ENCODE measurements at regions not wholly inside any gene's neighbourhood (a gene's known extent, or its start where the extent isn't known, plus 50 kb on each side); places are given as distances from the start of the nearest gene placed in this dataset.

- DNase-seq (ENCODE audit: low spot score), result no peak
Observed at GRCh38 chr18:24734058-24734457, 273.6 kb downstream of the HRH4 start.

- DNase-seq (ENCODE audit: low spot score), result no peak
Observed at GRCh38 chr18:24735624-24736231, 275.3 kb downstream of the HRH4 start.

DNA sequence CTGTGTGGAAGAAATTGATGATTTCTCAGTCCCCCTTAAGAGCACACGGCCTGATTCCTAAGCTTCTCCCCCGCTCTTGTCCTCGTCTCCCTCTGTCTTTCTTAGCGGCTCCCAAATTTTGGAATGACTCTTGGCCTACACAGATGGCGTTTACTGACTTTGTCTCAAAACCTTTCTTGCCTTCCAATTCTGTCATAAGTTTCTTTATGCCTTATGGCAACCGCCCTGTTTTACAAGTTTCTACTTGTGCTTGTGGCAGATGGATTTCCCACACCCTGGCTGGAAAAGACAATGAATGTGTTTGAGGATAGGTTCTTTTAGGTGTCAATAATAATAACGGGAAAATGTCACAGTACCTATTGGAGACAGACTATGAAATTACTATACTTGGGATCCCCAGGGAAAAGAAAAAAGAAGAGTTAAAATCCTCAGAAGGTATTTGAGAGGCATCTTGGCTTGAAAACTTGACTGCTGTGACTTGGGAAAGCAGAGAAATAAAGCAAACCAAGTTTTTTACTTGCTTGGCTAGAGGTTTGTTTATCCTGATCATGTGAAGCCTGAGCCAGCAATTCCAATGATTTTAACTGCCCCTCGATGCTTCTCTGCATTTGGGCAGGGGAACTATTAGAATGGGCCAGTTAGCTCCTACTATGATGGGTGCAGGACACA is 276.4 kb downstream of the HRH4 start:
- no peak for DNase-seq (ENCODE audit: low spot score)

GRCh38 chr18:24740829-24741228 is 280.4 kb downstream of the HRH4 start:
- no peak for DNase-seq (ENCODE audit: low spot score)

DNA sequence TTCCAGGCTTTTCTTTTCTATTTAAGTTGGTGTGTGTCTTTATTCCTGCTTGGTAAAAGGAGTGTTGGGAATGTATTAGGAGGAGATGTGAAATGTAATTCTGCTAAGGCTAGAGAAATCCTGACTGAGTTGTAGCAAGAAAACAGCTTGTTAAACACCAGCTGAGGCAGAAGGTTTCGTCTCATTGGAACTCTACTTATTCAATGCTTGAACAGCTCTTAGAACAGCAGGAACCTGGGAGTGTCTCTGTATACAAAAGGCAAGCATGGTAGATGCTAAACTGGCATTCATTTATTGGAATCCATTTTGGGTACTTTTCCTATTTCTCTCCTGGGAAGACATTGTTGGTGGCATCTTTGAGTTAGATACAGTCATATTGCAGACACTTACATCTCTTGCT is 280.9 kb downstream of the HRH4 start:
- DNase-seq (ENCODE audit: low spot score), result no peak

DNA sequence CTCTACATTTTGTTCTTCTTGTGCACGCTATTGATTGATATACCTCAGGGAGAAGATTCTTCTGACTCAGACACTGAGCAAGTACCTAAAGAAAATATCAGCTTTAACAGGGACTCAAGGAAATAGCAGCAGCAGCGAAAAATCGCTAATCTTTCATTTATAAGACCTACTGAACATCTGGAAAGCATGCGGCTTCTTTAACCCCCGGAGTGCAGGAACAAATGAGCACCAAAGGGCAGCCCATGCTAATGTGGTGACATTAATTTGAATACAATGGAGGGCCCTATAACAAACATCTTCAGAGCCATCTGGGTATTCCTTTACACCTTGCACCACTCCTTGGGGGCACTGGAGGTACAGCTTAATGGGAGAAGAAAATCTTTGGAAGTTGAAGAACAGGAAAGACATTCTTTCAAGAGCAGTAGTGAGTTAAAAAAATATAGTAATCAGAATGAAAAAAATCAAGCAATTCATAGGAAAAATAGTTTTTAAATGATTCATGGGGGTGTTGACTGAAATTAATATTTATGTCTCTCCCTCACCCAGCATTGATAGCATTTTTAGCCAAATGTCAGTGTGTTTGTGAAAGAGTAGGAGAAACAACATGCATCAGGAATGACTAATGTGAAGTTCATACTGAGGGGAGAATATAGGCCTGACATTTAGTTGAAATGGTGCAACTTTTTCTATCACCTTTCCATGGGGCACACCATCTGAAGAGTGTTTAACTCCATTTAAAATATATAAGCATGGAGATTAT is 281.7 kb downstream of the HRH4 start:
- no peak for DNase-seq (ENCODE audit: low spot score)

DNA sequence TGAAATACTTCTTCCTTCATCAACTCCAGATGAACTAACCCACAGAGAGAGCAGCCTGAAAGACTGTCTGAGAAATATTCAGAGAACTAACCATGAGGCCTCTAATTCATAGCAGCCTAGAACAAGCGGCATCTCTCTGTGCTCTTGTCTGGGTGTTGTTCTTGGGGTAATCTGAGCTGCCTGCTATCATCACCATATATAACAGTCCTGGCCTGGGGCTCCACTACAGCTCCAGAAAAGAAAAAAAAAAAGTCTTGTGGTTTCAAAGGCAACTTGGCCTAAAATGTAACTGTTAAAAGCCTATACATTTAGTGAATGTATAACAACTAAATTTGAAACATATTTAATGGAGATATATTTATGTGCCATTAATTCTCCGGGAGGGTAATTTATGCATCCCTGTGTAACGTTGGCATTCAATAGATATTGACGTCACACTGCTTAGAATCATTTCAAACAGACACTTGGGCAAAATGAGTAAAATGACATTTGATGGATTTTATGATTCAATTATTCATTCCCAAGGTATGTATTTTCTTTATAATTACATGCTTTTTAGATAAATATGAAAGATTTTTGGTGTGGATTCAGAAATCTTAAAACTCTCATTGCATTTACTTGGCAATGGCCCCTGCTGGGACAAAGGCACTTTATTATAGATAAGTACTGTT is 294.3 kb downstream of the HRH4 start:
- no peak for DNase-seq (ENCODE audit: low spot score)

DNA sequence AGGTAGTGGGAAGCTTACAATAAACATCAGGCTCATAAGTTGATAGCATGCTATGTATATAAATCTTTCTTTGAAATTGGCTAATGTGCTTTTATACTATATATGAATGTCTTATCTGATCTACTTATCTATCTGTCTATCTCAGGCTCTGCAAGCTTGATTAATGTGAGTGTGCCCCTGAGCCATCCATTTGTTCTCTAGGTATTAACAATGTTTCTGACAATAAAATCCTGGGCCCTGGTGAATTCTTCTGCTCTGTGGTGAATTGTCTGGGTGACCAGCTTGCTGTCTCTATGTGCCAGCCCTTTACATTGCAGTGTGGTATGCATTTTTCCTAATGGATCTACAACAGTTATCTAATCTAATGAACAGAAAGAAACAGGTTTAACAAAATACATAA is 295.9 kb downstream of the HRH4 start:
- DNase-seq (ENCODE audit: low spot score), result no peak

GRCh38 chr18:24757134-24757533 is 296.7 kb downstream of the HRH4 start:
- DNase-seq (ENCODE audit: low spot score), result no peak

DNA sequence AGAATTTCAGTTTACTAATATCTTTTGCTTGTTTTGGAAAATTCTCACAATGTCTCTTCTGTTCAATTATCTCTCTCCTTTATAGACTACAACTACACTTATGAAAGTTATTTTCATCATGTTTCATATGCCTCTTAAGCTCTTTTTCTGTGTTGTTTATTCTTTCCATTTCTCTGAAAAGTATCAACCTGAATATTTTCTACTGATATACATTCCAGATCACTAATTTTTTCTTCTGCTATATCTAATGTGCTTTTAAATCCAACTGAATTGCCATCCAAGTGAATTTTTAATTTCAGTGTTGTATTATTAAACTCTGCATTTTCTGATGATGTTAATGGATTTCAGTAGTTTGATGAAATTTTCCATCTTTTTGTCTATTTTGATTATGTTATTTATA is 301.3 kb downstream of the HRH4 start:
- no peak for DNase-seq (ENCODE audit: low spot score)

GRCh38 chr18:24762511-24762910 is 302.1 kb downstream of the HRH4 start:
- DNase-seq (ENCODE audit: low spot score), result no peak

DNA sequence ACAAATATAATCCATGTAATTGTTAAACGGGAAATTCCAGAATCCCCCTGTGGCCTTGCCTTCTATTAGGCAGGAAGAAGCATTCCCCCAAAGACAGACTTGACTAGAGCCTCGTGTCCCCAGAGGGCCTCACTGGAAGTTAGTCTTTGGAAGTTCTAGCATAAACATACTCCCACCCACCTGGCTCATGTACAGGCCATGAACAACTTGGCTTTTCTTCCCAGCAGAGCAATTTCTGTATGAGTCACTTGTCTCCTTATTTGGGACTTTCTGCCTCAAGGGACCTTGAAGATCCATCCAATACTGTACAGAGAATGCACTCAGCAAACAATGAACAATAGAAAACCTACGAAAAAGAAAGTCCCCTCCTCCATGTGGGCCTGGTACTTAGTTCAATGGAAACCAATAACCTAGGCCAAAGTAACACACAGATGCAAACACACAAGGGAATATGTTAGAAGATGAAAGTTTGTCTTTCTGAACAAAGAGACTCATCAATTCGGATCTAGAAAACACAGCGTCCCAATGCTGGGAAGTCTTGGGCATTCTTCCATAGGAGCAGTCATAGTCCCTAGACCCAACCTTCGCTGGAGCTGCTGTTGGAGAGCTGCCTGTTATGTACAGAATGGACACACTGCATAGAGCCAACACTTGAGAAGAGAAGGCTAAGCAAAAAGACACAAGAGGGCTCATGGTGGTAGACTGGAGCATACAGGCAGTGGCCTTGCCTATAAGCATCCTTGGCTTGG is 303.5 kb downstream of the HRH4 start:
- no peak for DNase-seq (ENCODE audit: low spot score)

- no peak for DNase-seq (ENCODE audit: low spot score)
Observed at GRCh38 chr18:24764766-24765165, 304.3 kb downstream of the HRH4 start.

DNA sequence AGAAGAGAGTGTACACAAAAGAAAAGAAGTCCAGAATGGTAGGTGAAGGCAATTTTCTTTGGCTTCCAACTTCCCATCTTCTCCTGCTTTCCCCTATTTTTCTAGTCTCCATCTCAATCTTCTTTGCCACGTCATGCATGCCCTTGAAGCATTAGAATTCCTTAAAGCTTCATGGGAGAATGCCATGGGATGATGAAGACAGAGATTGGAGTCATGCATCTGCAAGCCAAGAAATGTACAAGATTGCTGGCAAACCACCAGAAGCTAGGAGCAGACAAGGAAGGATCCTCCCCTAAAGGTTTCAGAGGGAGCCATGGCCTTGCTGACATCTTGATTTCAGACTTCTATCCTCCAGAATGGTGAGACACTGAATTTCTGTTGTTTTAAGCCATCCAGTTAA is 305.9 kb downstream of the HRH4 start:
- DNase-seq (ENCODE audit: low spot score), result no peak

- no peak for DNase-seq (ENCODE audit: low spot score)
Observed at GRCh38 chr18:24770311-24771024, 310.0 kb downstream of the HRH4 start.

- DNase-seq (ENCODE audit: low spot score), result no peak
Observed at GRCh38 chr18:24771300-24771699, 310.9 kb downstream of the HRH4 start.

DNA sequence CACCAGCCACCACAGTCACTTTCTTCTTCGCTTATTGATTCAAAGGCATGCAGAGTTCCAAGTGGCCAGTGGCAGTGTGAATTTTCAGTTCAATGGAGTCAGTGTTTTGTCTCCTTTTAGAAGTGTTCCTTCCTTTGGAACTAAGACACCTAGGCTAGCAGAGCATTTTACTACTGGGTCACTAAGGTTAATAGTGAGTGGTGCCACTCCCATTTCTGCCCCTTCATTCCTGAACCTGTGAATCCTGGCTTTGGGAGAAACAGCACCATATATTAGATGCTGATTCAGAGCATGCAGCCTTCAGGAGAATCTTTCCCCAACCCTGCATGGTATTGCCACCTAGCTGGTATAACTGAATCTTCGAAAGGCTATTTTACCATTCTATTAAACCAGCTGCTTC is 312.7 kb downstream of the HRH4 start:
- DNase-seq (ENCODE audit: low spot score), result no peak

DNA sequence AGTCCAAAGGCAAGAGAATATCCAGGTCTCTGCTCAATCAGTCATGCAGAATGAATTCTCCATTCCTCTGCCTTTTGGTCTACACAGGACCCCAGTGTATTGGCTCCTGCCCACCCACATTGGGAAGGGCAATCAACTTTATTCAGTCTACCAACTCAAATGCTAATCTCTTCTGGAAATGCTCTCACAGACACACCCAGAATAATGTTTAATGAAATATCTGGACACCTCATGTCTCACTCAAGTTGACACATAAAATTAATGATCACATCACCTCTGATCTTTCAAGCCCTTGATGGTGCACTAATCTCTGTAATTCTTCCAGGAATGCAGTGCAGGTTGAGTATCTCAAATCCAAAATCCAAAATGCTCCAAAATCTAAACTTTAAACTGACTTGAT is 315.6 kb downstream of the HRH4 start:
- no peak for DNase-seq (ENCODE audit: low spot score)

GRCh38 chr18:24778810-24779418 is 318.5 kb downstream of the HRH4 start:
- DNase-seq (ENCODE audit: low spot score), result no peak

DNA sequence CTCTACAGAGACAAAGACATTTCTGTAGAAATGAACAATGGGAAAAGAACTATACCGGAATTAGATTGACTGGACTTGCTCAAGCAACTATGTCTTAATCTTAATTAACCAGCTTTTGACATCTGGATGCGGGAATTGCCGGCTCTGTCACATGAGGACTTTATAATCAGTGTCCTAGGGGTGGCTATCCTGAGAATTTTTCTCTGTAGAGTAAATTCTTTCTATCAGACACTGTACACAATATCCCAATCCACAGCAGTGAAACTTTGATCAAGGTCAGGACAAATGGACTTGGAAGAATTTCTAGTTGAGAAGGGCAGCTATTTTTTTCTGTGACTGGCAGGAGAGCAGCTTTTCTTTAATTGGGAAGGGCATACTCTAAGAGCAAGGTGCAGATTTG is 322.1 kb downstream of the HRH4 start:
- no peak for DNase-seq (ENCODE audit: low spot score)

DNA sequence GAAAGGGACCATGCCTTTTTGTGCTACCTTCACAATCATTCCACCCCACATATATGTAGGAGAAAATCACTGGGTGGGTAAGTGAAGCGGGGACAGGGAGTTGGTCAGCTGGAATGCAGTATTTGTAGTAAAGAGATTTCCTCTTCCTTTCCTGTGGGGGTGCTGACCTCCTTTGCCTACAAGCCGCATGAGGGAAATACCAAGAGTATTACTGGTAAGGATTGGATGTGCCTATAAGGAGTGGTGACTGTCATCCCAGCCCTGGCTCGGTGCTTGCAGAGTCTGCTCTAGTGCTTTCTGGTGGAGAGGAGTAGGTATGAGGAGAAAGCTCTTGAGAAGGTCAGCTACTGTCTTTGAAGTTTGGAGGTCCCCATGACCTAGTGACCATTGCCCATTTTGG is 324.6 kb downstream of the HRH4 start:
- no peak for DNase-seq (ENCODE audit: low spot score)
